ENCODE measurements at regions not wholly inside any gene's neighbourhood (a gene's known extent, or its start where the extent isn't known, plus 50 kb on each side); places are given as distances from the start of the nearest gene placed in this dataset.
"Not testable (repeated sequence)": the region's sequence is repeated elsewhere in the genome, so short reads cannot be mapped to it uniquely, and the experiment has no call there.

DNA sequence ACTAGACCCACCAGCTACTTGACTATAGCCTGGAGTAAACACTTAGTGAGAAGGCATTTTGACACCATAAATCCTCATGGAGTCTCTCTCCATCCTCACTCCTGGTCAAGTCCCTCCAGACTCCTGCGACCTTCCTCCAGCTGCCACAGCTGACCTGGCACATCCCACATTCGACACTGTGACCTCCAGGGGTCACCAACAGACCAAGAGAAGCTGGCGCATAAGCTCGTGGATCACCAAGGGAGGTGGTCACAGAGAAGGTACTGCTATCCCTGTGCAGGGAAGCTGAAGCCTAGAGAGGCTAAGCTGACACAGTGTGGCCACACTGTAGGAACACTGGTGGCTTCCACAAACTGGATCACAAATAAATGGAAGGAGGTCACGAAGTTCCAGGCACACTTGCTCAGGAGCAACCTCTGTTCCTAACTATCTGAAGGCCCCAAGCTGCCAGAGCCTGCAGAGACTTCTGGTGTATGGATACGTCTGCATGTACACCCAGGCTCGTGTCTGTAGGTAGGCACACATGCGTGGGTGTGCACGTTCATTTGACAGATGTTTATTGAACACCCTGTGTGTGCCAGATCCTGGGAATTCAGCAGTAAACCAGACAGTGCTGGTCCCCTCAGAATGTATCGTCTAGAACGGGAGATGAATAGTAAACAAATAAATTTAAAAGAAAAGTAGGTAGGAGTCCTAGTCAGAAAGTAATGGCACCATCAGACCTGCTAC is 104.4 kb downstream of the C5orf15 start:
- no peak overlapping the region for H3K4me3 ChIP-seq
- TF ChIP-seq, protein P1, sequence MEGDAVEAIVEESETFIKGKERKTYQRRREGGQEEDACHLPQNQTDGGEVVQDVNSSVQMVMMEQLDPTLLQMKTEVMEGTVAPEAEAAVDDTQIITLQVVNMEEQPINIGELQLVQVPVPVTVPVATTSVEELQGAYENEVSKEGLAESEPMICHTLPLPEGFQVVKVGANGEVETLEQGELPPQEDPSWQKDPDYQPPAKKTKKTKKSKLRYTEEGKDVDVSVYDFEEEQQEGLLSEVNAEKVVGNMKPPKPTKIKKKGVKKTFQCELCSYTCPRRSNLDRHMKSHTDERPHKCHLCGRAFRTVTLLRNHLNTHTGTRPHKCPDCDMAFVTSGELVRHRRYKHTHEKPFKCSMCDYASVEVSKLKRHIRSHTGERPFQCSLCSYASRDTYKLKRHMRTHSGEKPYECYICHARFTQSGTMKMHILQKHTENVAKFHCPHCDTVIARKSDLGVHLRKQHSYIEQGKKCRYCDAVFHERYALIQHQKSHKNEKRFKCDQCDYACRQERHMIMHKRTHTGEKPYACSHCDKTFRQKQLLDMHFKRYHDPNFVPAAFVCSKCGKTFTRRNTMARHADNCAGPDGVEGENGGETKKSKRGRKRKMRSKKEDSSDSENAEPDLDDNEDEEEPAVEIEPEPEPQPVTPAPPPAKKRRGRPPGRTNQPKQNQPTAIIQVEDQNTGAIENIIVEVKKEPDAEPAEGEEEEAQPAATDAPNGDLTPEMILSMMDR (IDR thresholded peaks at IDR 0.05) = no peak
- no peaks in the 10 kb centered on the region for H3K36me3 ChIP-seq
- H3K4me1 ChIP-seq = no peaks in the 10 kb centered on the region
- no peak overlapping the region for H3K27ac ChIP-seq
- H3K27me3 ChIP-seq = no peaks in the 10 kb centered on the region
- no peaks in the 10 kb centered on the region for H3K9me3 ChIP-seq
- intact Hi-C loops (cut with DNase I) = no loop called here
- no peak for DNase-seq (ENCODE audit: low spot score in 2 of 2)

DNA sequence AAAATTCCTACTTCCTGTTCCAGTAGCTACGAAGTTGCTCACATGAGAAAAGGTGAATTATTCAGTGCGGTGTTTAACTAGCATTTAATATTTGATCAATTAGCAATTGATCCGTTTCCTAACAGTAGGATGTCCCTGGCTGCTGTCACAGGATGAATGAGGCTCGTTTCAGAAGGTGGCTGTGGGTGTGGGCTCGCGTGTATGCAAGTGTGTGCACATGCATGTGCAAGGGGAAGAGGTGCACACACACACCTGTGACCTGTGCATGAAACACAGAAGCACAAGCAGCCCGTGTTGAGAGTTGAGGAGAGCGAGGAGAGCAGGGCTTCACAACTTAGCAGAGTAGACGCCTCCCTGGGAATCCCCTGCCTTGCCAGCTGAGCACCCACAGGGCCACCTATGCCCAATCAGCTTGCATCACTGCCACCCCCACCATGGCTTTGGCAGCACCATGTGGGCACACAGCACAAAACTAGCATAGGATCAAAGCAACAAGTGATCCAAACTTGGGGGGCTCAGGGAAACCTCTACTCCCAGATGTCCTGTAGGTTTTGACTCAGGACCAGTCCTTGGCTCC is 107.2 kb downstream of the C5orf15 start:
- DNase-seq (ENCODE audit: low spot score in 2 of 2) = no peak

DNA sequence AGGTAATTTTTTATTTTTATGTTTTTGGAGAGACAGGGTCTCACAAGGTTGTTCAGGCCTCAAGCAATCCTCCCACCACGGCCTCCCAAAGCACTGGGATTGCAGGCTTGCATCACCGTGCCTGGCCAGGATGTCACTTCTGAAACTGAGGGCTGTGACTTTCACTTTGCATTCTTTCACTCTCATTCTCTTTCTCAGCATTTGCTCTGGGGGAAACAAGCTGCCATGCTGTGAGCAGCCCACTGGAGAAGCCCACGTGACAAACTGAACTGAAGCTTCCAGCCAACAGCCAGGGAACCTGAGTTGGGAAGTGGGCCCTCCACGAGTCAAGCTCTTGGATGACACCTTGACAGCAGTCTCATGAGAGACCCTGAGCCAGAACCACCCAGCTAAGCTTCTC is 109.4 kb downstream of the C5orf15 start:
- H3K36me3 ChIP-seq = no peaks in the 10 kb centered on the region
- DNase-seq (ENCODE audit: low spot score in 2 of 2) = peak in 1 of 2 donors; percentile 37
- no peak overlapping the region for H3K4me3 ChIP-seq
- no peak overlapping the region for H3K27ac ChIP-seq
- intact Hi-C loops (cut with DNase I) = no loop called here
- H3K27me3 ChIP-seq = no peaks in the 10 kb centered on the region
- TF ChIP-seq, protein P1 (IDR thresholded peaks at IDR 0.05) = no peak
- H3K4me1 ChIP-seq = no peaks in the 10 kb centered on the region
- no peaks in the 10 kb centered on the region for H3K9me3 ChIP-seq

More for the DNA sequence above, 107.2 kb downstream of the C5orf15 start:
- no peaks in the 10 kb centered on the region for H3K27me3 ChIP-seq
- H3K36me3 ChIP-seq = no peaks in the 10 kb centered on the region
- no peaks in the 10 kb centered on the region for H3K9me3 ChIP-seq
- TF ChIP-seq, protein P1 (IDR thresholded peaks at IDR 0.05) = no peak
- intact Hi-C loops (cut with DNase I) = no loop called here
- H3K27ac ChIP-seq = no peak overlapping the region
- no peak overlapping the region for H3K4me3 ChIP-seq
- no peaks in the 10 kb centered on the region for H3K4me1 ChIP-seq

DNA sequence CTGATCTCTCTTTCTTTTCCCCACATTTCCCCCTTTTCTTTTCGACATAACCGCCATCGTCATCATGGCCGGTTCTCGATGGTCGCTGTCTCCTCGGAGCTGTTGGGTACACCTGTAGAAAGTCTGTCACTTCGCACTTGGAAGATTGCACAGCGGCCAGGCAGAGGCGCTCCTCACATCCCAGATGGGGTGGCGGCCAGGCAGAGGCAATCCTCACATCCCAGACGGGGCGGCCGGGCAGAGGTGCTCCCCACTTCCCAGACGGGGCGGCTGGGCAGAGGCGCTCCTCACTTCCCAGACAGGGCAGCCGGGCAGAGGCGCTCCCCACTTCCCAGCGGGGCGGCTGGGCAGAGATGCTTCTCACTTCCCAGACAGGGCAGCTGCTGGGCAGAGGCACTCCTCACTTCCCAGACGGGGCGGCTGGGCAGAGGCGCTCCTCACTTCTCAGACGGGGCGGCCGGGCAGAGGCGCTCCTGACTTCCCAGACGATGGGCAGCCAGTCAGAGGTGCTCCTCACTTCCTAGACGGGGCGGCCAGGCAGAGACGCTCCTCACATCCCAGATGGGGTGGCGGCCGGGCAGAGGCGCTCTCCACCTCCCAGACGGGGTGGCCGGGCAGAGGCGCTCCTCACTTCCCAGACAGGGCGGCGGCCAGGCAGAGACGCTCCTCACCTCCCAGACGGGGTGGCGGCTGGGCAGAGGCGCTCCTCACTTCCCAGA is 110.7 kb downstream of the C5orf15 start:
- peak in 1 of 2 donors; percentile 38 for DNase-seq (ENCODE audit: low spot score in 2 of 2)
- H3K36me3 ChIP-seq; H3K27me3 ChIP-seq; H3K9me3 ChIP-seq; H3K4me3 ChIP-seq; intact Hi-C loops (cut with DNase I); H3K27ac ChIP-seq; H3K4me1 ChIP-seq: not testable (repeated sequence)

DNA sequence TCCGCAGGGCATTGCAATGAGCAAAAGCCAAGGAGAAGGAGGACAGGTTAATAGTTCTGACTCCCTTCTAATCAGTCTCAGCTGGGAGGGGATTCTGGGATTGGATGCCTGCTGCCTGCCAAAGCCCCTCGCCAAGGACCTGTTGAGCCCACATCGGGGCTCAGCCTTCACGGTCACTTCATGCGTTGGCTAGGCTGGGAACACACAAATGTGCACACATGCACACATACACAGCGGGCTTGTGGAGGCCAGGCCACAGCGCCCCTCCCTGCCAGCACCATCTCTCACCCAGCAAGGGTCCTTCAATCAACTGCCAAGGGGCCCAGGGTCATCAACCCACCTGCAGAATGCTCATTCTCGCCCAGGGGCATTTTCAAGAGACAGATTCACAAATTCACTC is 113.9 kb downstream of the C5orf15 start:
- Histone ChIP-seq H3K4me1 (no peaks in the 10 kb centered on the region), H3K9me3 (no peaks in the 10 kb centered on the region), H3K27me3 (no peaks in the 10 kb centered on the region), H3K4me3 (no peak overlapping the region), H3K36me3 (no peaks in the 10 kb centered on the region), H3K27ac (no peak overlapping the region)
- intact Hi-C loops (cut with DNase I) = no loop called here
- DNase-seq (ENCODE audit: low spot score in 2 of 2) = peak in 1 of 2 donors; percentile 27
- TF ChIP-seq, protein P1 (IDR thresholded peaks at IDR 0.05) = no peak
